ENCODE measurements at regions not wholly inside any gene's neighbourhood (a gene's known extent, or its start where the extent isn't known, plus 50 kb on each side); places are given as distances from the start of the nearest gene placed in this dataset.

- Histone ChIP-seq H3K27me3 (ENCODE audit: control insufficient read depth, low read length) (no peaks in the 10 kb centered on the region; the same call in 1 of the 2 replicates), H3K27ac (ENCODE audit: low read depth, low read length) (no peak overlapping the region), H3F3A (ENCODE audit: control insufficient read depth, insufficient read depth) (no peaks in the 10 kb centered on the region), H3K4me1 (ENCODE audit: control insufficient read depth, low read length) (no peaks in the 10 kb centered on the region), H4K20me1 (ENCODE audit: control insufficient read depth, insufficient read depth, low read depth, low read length) (no peaks in the 10 kb centered on the region), H3K4me2 (ENCODE audit: low read length) (no peak overlapping the region), H3K36me3 (ENCODE audit: control insufficient read depth, low read length) (no peaks in the 10 kb centered on the region), H3K9me2 (replicated peaks; ENCODE audit: control insufficient read depth, low read length) (no peaks in the 10 kb centered on the region), H3K9me3 (ENCODE audit: control insufficient read depth, insufficient read depth, low read length) (no peaks in the 10 kb centered on the region), H3K4me3 (ENCODE audit: low read length) (no peak overlapping the region), H3K79me2 (ENCODE audit: control insufficient read depth, low read length) (no peaks in the 10 kb centered on the region)
- no peak for TF ChIP-seq CTCF (IDR thresholded peaks at IDR 0.05; ENCODE audit: low read depth, low read length, poor library complexity, severe bottlenecking)
- no peak for TF ChIP-seq EZH2phosphoT487 (IDR thresholded peaks at IDR 0.05; ENCODE audit: borderline replicate concordance, low read length)
Observed at GRCh38 chr3:177733233-177733632, 536.0 kb upstream of the TBL1XR1 start.

GRCh38 chr3:177733936-177734335, 536.7 kb upstream of the TBL1XR1 start:
- H3K9me2 ChIP-seq (replicated peaks; ENCODE audit: control insufficient read depth, low read length): no peaks in the 10 kb centered on the region
- no peaks in the 10 kb centered on the region for H4K20me1 ChIP-seq (ENCODE audit: control insufficient read depth, insufficient read depth, low read depth, low read length)
- H3K9me3 ChIP-seq (ENCODE audit: control insufficient read depth, insufficient read depth, low read length): no peaks in the 10 kb centered on the region
- H3K36me3 ChIP-seq (ENCODE audit: control insufficient read depth, low read length): no peaks in the 10 kb centered on the region
- H3K4me1 ChIP-seq (ENCODE audit: control insufficient read depth, low read length): no peaks in the 10 kb centered on the region
- no peak overlapping the region for H3K4me3 ChIP-seq (ENCODE audit: low read length)
- no peaks in the 10 kb centered on the region for H3F3A ChIP-seq (ENCODE audit: control insufficient read depth, insufficient read depth)
- H3K79me2 ChIP-seq (ENCODE audit: control insufficient read depth, low read length): no peaks in the 10 kb centered on the region
- no peak overlapping the region for H3K4me2 ChIP-seq (ENCODE audit: low read length)
- no peaks in the 10 kb centered on the region; the same call in 1 of the 2 replicates for H3K27me3 ChIP-seq (ENCODE audit: control insufficient read depth, low read length)
- TF ChIP-seq CTCF (IDR thresholded peaks at IDR 0.05; ENCODE audit: low read depth, low read length, poor library complexity, severe bottlenecking): no peak
- TF ChIP-seq EZH2phosphoT487 (IDR thresholded peaks at IDR 0.05; ENCODE audit: borderline replicate concordance, low read length): no peak
- no peak overlapping the region for H3K27ac ChIP-seq (ENCODE audit: low read depth, low read length)

GRCh38 chr3:177735431-177735830, 538.1 kb upstream of the TBL1XR1 start:
- TF ChIP-seq EZH2phosphoT487 (IDR thresholded peaks at IDR 0.05; ENCODE audit: borderline replicate concordance, low read length) (no peak), CTCF (IDR thresholded peaks at IDR 0.05; ENCODE audit: low read depth, low read length, poor library complexity, severe bottlenecking) (no peak)
- Histone ChIP-seq H3K27me3 (ENCODE audit: control insufficient read depth, low read length) (no peaks in the 10 kb centered on the region; the same call in 1 of the 2 replicates), H4K20me1 (ENCODE audit: control insufficient read depth, insufficient read depth, low read depth, low read length) (no peaks in the 10 kb centered on the region), H3K4me2 (ENCODE audit: low read length) (no peak overlapping the region), H3K79me2 (ENCODE audit: control insufficient read depth, low read length) (no peaks in the 10 kb centered on the region), H3K27ac (ENCODE audit: low read depth, low read length) (no peak overlapping the region), H3K4me3 (ENCODE audit: low read length) (no peak overlapping the region), H3K36me3 (ENCODE audit: control insufficient read depth, low read length) (no peaks in the 10 kb centered on the region), H3F3A (ENCODE audit: control insufficient read depth, insufficient read depth) (no peaks in the 10 kb centered on the region), H3K4me1 (ENCODE audit: control insufficient read depth, low read length) (no peaks in the 10 kb centered on the region), H3K9me2 (replicated peaks; ENCODE audit: control insufficient read depth, low read length) (no peaks in the 10 kb centered on the region), H3K9me3 (ENCODE audit: control insufficient read depth, insufficient read depth, low read length) (no peaks in the 10 kb centered on the region)

GRCh38 chr3:177739461-177739860, 542.2 kb upstream of the TBL1XR1 start:
- H3K9me3 ChIP-seq (ENCODE audit: control insufficient read depth, insufficient read depth, low read length): no peaks in the 10 kb centered on the region
- no peak overlapping the region for H3K4me3 ChIP-seq (ENCODE audit: low read length)
- no peaks in the 10 kb centered on the region for H3K27me3 ChIP-seq (ENCODE audit: control insufficient read depth, low read length)
- H3F3A ChIP-seq (ENCODE audit: control insufficient read depth, insufficient read depth): no peaks in the 10 kb centered on the region
- H4K20me1 ChIP-seq (ENCODE audit: control insufficient read depth, insufficient read depth, low read depth, low read length): no peaks in the 10 kb centered on the region
- no peaks in the 10 kb centered on the region for H3K36me3 ChIP-seq (ENCODE audit: control insufficient read depth, low read length)
- H3K4me2 ChIP-seq (ENCODE audit: low read length): no peak overlapping the region
- H3K4me1 ChIP-seq (ENCODE audit: control insufficient read depth, low read length): no peaks in the 10 kb centered on the region
- no peaks in the 10 kb centered on the region for H3K79me2 ChIP-seq (ENCODE audit: control insufficient read depth, low read length)
- TF ChIP-seq EZH2phosphoT487 (IDR thresholded peaks at IDR 0.05; ENCODE audit: borderline replicate concordance, low read length): no peak
- TF ChIP-seq CTCF (IDR thresholded peaks at IDR 0.05; ENCODE audit: low read depth, low read length, poor library complexity, severe bottlenecking): no peak
- no peak overlapping the region for H3K27ac ChIP-seq (ENCODE audit: low read depth, low read length)
- H3K9me2 ChIP-seq (replicated peaks; ENCODE audit: control insufficient read depth, low read length): no peaks in the 10 kb centered on the region
